OCI-LY3 (cell line): ENCODE measurements at regions not wholly inside any gene's neighbourhood (a gene's known extent, or its start where the extent isn't known, plus 50 kb on each side); places are given as distances from the start of the nearest gene placed in this dataset.
"Not testable (repeated sequence)": the region's sequence is repeated elsewhere in the genome, so short reads cannot be mapped to it uniquely, and the experiment has no call there.

ENCODE experiments used
- H2AFZ ChIP-seq: fragments of 200-600, 300-600 bp; shearing (Covaris generic); 2 replicates; pipeline ENCODE4 v1.6.0; 2014; ENCODE audit warnings: antibody characterized with exemption, low read depth, low read length
- H3K27ac ChIP-seq: fragments of 200-600, 300-600 bp; sonication (generic); 2 replicates; pipeline ENCODE4 v1.5.1; 2014; ENCODE audit warnings: mild to moderate bottlenecking, low read length, moderate library complexity, mixed read lengths
- H3K27me3 ChIP-seq: fragments of 200-600, 300-600 bp; sonication (generic); 2 replicates; pipeline ENCODE4 v1.6.1; 2014; ENCODE audit warnings: low read depth, low read length, mixed read lengths
- H3K36me3 ChIP-seq: fragments of 200-600, 300-600 bp; sonication (generic); replicated peaks from 2 replicates; pipeline ENCODE3; 2014; ENCODE audit warnings: low read depth, low read length, mixed read lengths
- H3K4me1 ChIP-seq: fragments of 300-600, 200-600 bp; sonication (generic); 2 replicates; pipeline ENCODE4 v1.6.1; 2014; ENCODE audit warnings: low read length, mixed read lengths
- H3K4me2 ChIP-seq: fragments of 200-600, 300-600 bp; sonication (generic); 2 replicates; pipeline ENCODE4 v1.6.1; 2014; ENCODE audit warnings: low read length, mixed read lengths
- H3K4me3 ChIP-seq: fragments of 300-600, 200-600 bp; sonication (generic); 2 replicates; pipeline ENCODE4 v1.5.1; 2014; ENCODE audit warnings: antibody characterized with exemption, mild to moderate bottlenecking, low read length, moderate library complexity
- H3K79me2 ChIP-seq: fragments of 300-600, 200-600 bp; shearing (Covaris generic); 2 replicates; pipeline ENCODE4 v1.6.1; 2014; ENCODE audit warnings: mild to moderate bottlenecking, low read length, mixed read lengths
- H3K9ac ChIP-seq: fragments of 300-600, 200-600 bp; shearing (Covaris generic); 2 replicates; pipeline ENCODE4 v1.6.0; 2014; ENCODE audit warnings: mild to moderate bottlenecking, low read length, moderate library complexity
- H3K9me3 ChIP-seq: fragments of 200-600, 300-600 bp; shearing (Covaris generic); 2 replicates; pipeline ENCODE4 v1.6.1; 2014; ENCODE audit warnings: low read length, mixed read lengths; ENCODE audit not compliant: insufficient read depth
- H4K20me1 ChIP-seq: fragments of 200-600, 300-600 bp; sonication (generic); 2 replicates; pipeline ENCODE4 v1.6.1; 2016; ENCODE audit warnings: low read length, mixed read lengths; ENCODE audit not compliant: insufficient read depth
- EZH2phosphoT487 ChIP-seq: fragments of 200-600 bp; shearing (Covaris generic); IDR thresholded peaks from 2 replicates; pipeline ENCODE4 v1.6.1; 2018; ENCODE audit warnings: antibody characterized with exemption, mixed run types, low read depth
- TF ChIP-seq, protein P1 (sequence below): fragments of 200-600, 300-600 bp; sonication (generic); IDR thresholded peaks from 2 replicates; pipeline ENCODE4 v1.5.1; 2014; ENCODE audit warnings: antibody characterized with exemption, low read length, low read depth

DNA sequence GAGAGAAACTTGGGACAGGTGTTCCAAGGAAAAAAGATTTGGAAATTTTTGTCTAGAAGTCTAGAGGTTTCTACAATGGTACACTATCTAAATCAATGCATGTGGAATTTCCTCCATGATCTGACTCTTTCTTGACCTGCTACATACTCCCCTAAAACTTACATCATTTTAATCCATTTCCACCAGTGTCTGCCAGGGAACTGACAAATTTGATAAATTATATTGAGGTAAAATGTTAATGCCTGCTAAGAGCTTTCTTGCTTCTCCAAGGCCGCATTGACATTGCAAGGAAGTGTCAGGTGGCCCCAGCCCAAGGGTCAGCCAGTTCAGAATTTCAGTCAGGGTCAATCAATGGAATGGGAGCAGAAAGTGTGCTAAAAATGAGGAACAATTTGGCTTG is 163.4 kb upstream of the FBXL17 start:
- H2AFZ ChIP-seq = no peak overlapping the region
- H3K27me3 ChIP-seq = no peaks in the 10 kb centered on the region
- no peak overlapping the region for H3K9ac ChIP-seq
- H4K20me1 ChIP-seq = no peaks in the 10 kb centered on the region
- H3K4me3 ChIP-seq = no peak overlapping the region
- no peaks in the 10 kb centered on the region for H3K79me2 ChIP-seq
- no peak overlapping the region for H3K4me2 ChIP-seq
- TF ChIP-seq, protein P1, sequence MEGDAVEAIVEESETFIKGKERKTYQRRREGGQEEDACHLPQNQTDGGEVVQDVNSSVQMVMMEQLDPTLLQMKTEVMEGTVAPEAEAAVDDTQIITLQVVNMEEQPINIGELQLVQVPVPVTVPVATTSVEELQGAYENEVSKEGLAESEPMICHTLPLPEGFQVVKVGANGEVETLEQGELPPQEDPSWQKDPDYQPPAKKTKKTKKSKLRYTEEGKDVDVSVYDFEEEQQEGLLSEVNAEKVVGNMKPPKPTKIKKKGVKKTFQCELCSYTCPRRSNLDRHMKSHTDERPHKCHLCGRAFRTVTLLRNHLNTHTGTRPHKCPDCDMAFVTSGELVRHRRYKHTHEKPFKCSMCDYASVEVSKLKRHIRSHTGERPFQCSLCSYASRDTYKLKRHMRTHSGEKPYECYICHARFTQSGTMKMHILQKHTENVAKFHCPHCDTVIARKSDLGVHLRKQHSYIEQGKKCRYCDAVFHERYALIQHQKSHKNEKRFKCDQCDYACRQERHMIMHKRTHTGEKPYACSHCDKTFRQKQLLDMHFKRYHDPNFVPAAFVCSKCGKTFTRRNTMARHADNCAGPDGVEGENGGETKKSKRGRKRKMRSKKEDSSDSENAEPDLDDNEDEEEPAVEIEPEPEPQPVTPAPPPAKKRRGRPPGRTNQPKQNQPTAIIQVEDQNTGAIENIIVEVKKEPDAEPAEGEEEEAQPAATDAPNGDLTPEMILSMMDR = no peak
- no peak for TF ChIP-seq EZH2phosphoT487
- H3K36me3 ChIP-seq = no peaks in the 10 kb centered on the region
- no peaks in the 10 kb centered on the region for H3K9me3 ChIP-seq
- H3K4me1 ChIP-seq = peaks cover 23% of the 10 kb centered on the region
- no peak overlapping the region for H3K27ac ChIP-seq

DNA sequence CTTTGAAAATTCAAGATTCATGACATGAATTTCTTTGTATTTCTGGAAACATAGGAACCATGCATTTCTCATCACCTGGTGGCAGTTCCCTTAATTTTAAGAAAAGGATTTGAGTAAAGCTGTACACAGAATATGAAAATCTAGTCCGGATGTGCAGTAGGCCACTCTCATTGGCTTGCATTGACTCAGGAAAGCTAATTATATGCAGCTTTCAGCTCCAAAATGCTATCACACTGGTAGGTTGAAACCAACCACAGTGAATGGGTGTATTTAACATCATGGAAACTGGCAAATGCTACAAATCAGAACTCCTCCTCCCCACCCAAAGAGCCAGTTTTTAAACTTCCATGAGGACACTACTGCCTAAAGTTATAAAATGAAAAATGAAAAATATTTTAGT is 161.6 kb upstream of the FBXL17 start:
- Histone ChIP-seq H2AFZ (no peak overlapping the region), H4K20me1 (no peaks in the 10 kb centered on the region), H3K4me2 (peak overlapping the region; percentile 37; the same call in 1 of the 2 replicates)

DNA sequence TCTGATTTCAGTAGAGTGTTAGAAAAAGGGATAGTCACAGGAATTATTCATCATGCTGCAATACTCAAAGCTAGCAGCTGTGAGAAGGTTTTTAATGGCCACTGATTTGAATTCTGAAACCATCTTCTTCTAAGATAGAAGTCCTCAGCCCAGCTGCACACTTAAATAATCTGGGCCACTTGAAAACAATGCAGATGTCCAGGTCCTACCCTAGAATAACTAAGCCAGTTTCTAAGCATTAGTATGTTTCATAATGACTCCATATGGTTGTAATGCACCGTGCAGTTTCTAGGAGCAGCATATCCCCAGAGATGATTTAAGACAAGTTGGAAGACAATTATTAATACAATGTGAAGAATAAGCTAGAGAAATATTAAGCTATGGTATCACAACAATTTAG is 159.9 kb upstream of the FBXL17 start:
- Histone ChIP-seq H3K4me2 (peak overlapping the region; percentile 45), H3K4me1 (peaks cover 23% of the 10 kb centered on the region), H3K9ac (no peak overlapping the region), H3K36me3 (no peaks in the 10 kb centered on the region), H2AFZ (no peak overlapping the region), H3K79me2 (no peaks in the 10 kb centered on the region), H3K9me3 (no peaks in the 10 kb centered on the region), H4K20me1 (no peaks in the 10 kb centered on the region), H3K27ac (no peak overlapping the region), H3K4me3 (0 out of 2 replicates have a peak overlapping the region, but pooled peaks have one; percentile 24), H3K27me3 (no peaks in the 10 kb centered on the region; the same call in 1 of the 2 replicates)
- TF ChIP-seq, protein P1 = no peak
- no peak for TF ChIP-seq EZH2phosphoT487

More for the DNA sequence above, 161.6 kb upstream of the FBXL17 start:
- H3K27me3 ChIP-seq = no peaks in the 10 kb centered on the region; the same call in 1 of the 2 replicates
- no peaks in the 10 kb centered on the region for H3K36me3 ChIP-seq
- peak overlapping the region; percentile 51 for H3K27ac ChIP-seq
- H3K79me2 ChIP-seq = no peaks in the 10 kb centered on the region
- TF ChIP-seq, protein P1 = no peak
- TF ChIP-seq EZH2phosphoT487 = no peak
- no peaks in the 10 kb centered on the region for H3K9me3 ChIP-seq
- no peak overlapping the region for H3K4me3 ChIP-seq
- peaks cover 23% of the 10 kb centered on the region for H3K4me1 ChIP-seq
- H3K9ac ChIP-seq = no peak overlapping the region

DNA sequence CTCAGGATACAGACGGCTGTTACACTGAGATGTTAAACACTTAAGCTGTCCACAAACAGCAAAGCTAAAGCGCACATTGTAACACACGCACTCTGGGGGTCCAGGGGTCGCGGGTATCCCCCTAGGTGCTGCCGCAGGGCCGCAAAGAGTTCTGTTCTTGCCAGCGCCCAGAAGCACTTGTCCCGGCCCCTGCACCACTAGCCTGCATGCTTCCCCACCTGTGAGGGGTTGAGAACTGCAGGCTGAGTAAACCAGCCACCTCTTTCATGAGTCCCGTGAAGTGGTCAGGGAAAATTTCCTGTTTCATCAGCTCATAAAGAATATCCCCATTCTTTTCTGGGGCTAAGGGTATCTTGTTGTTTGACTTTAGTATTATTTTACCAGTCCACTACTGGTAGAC is 154.4 kb upstream of the FBXL17 start:
- H3K79me2 ChIP-seq = no peaks in the 10 kb centered on the region
- no peak overlapping the region for H3K4me3 ChIP-seq
- H3K4me2 ChIP-seq = no peak overlapping the region
- no peaks in the 10 kb centered on the region; the same call in 1 of the 2 replicates for H3K27me3 ChIP-seq
- H3K4me1 ChIP-seq = peaks cover under 1% of the 10 kb centered on the region; the same call in 1 of the 2 replicates
- no peak overlapping the region for H2AFZ ChIP-seq
- TF ChIP-seq EZH2phosphoT487 = no peak
- TF ChIP-seq, protein P1 = no peak
- H3K9ac ChIP-seq = no peak overlapping the region
- H3K27ac ChIP-seq = no peak overlapping the region
- no peaks in the 10 kb centered on the region for H3K9me3 ChIP-seq
- H3K36me3 ChIP-seq = no peaks in the 10 kb centered on the region
- no peaks in the 10 kb centered on the region for H4K20me1 ChIP-seq

DNA sequence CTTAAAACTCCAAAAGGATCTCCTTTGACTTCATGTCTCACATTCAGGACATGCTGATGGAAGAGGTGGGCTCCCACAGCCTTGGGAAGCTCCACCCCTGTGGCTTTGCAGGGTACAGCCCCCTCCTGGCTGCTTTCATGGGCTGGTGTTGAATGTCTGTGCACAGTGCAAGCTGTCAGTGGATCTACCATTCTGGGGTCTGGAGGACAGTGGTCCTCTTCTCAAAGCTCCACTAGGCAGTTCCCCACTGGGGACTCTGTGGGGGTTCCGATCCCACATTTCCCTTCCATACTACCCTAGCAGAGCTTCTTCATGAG is 150.2 kb upstream of the FBXL17 start:
- H3K27ac ChIP-seq, H3K36me3 ChIP-seq, H3K9me3 ChIP-seq, H3K79me2 ChIP-seq, H3K9ac ChIP-seq, H2AFZ ChIP-seq, H3K4me2 ChIP-seq, H3K4me3 ChIP-seq, H4K20me1 ChIP-seq, H3K4me1 ChIP-seq, H3K27me3 ChIP-seq: not testable (repeated sequence)
